ENCODE measurements at regions not wholly inside any gene's neighbourhood (a gene's known extent, or its start where the extent isn't known, plus 50 kb on each side); places are given as distances from the start of the nearest gene placed in this dataset.

DNA sequence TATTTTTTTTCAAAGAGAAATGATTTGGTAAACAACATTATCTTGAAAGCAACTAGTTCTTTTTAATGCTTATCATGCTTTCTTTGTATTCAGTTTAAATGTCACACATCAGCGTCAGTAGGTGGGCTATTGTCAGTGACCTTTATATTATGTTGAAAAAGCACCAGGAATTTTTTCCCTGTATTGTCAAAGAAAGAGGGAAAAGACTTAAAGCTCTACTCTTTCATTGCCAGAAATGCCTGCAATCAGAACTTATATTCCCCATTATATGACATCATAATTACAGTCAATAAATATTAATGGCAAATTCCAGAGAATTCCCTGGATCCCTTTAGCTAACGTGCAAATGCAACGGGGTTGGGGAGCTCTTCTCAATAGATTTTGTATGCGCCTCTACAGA, 353.9 kb downstream of the CDH2 start:
- POLR2A ChIA-PET = no interaction called here
- H3K4me3 Mint-ChIP-seq = no peak overlapping the region
- H3K4me1 Mint-ChIP-seq = no peaks in the 10 kb centered on the region
- DNase-seq (no peak), ATAC-seq (no peak)
- H3K9me3 Mint-ChIP-seq = peaks cover 0 to 39% (median 12%) of the 10 kb centered on the region in 9 donors
- H3K27ac Mint-ChIP-seq = no peak overlapping the region
- H3K36me3 Mint-ChIP-seq = no peaks in the 10 kb centered on the region
- no peaks in the 10 kb centered on the region for H3K27me3 Mint-ChIP-seq

DNA sequence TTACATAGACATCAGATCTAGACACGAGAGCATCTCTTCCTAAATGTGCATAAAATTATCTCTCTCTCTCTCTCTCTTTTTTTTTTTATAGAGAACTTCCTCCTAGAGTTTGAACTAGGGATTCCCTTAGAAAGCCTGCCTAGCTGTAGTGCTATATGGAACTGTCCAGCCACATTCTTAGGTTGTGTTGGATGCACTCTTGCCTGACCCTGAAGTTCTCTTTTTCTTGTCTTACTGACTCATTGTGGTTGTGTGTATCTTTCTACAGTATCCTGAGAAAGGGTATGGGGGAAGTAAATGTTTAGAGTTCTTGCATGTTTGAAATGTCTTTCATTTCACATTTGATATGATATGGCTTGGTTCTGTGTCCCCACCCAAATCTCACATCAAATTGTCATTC, 368.2 kb downstream of the CDH2 start:
- DNase-seq (no peak), ATAC-seq (no peak)
- Mint-ChIP-seq H3K4me3 (no peak overlapping the region), H3K27me3 (no peaks in the 10 kb centered on the region), H3K36me3 (no peaks in the 10 kb centered on the region), H3K9me3 (peaks cover 0 to 23% (median 3%) of the 10 kb centered on the region in 9 donors), H3K27ac (no peak overlapping the region), H3K4me1 (no peaks in the 10 kb centered on the region)
- POLR2A ChIA-PET = no interaction called here

DNA sequence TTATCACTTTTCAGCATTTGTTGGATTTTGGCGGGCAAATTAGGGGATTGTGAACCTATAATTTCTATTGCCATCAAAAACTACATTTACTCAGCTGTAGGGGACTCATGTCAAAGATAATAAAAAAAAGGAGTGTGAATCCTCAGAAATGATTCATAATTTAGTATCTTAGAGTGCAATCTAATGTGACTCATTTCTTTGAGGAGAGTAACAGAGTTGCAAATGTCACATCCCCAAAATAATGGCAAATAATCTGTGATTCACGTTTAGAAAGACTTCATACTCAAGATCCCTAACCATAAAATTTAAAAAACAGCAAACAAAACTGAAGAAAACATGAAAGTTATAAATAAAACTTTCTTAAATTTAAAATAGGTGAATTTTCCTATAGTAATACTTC, 373.0 kb downstream of the CDH2 start:
- no peak for ATAC-seq
- Mint-ChIP-seq H3K27me3 (no peaks in the 10 kb centered on the region), H3K27ac (no peak overlapping the region), H3K36me3 (no peaks in the 10 kb centered on the region), H3K4me3 (no peak overlapping the region), H3K4me1 (no peaks in the 10 kb centered on the region), H3K9me3 (peaks cover 0 to 30% (median 3%) of the 10 kb centered on the region in 9 donors)
- no peak for DNase-seq
- POLR2A ChIA-PET = no interaction called here

DNA sequence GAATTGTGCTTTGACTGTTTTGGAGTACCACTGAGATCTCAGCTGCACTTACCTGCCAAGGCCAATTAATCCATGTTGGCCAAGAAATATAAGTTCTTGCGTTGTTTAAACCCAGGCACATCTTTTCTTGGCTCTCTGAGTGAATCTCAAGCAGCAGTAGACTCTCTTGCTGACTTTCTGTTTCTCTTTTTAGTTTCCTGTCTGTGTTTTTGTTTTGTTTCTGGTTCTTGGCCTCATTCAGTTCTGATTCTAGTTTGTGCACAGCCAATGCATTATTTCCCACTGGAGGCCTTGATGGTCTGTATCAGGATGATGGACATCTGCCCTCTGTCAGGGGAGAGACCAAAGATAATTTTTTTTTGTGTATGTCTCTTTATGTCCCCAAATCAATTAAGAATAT, 379.4 kb downstream of the CDH2 start:
- H3K9me3 Mint-ChIP-seq = peaks cover 0 to 13% (median 4%) of the 10 kb centered on the region in 9 donors
- DNase-seq (no peak), ATAC-seq (no peak)
- H3K27me3 Mint-ChIP-seq = no peaks in the 10 kb centered on the region
- no peak overlapping the region for H3K27ac Mint-ChIP-seq
- H3K4me3 Mint-ChIP-seq = no peak overlapping the region
- H3K4me1 Mint-ChIP-seq = no peaks in the 10 kb centered on the region
- POLR2A ChIA-PET = no interaction called here
- H3K36me3 Mint-ChIP-seq = no peaks in the 10 kb centered on the region

DNA sequence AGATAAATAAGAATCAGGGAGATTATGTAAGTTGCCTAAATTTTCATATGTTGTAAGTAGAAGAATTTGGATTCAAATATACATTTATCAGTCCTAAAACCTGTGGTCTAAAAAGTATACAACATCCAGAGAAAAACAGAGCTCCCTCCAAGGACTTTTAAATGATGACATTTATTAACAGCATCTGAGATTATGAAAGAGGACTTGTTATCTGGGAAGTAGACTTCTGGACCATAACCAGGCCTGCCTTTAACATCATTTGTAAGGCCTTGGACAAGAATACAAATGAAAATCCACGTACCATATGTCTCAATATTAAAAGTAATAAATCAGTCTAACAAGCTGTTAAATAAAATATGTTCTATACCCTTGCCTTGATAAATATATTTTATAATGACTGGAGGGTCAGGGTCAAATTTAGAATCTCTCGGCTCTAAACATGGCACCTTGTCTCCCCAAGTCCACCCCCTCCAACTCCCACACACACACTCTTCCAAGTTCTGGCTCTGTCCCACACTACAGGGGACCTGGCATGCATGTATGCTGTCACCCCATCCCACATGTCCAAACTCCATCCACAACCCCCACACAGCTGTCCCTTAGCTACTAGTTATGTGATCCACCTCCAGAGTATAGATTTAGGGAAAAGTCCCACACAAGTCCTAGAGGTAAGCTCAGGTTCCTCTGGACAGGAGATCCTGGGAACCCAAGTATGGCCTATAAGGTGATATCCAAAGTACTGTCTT, 382.6 kb downstream of the CDH2 start:
- POLR2A ChIA-PET = no interaction called here
- DNase-seq = no peak
- Mint-ChIP-seq H3K4me3 (no peak overlapping the region), H3K27ac (no peak overlapping the region), H3K9me3 (peaks cover 0 to 14% (median under 1%) of the 10 kb centered on the region in 9 donors), H3K27me3 (no peaks in the 10 kb centered on the region), H3K4me1 (no peaks in the 10 kb centered on the region), H3K36me3 (no peaks in the 10 kb centered on the region)
- ATAC-seq = no peak

DNA sequence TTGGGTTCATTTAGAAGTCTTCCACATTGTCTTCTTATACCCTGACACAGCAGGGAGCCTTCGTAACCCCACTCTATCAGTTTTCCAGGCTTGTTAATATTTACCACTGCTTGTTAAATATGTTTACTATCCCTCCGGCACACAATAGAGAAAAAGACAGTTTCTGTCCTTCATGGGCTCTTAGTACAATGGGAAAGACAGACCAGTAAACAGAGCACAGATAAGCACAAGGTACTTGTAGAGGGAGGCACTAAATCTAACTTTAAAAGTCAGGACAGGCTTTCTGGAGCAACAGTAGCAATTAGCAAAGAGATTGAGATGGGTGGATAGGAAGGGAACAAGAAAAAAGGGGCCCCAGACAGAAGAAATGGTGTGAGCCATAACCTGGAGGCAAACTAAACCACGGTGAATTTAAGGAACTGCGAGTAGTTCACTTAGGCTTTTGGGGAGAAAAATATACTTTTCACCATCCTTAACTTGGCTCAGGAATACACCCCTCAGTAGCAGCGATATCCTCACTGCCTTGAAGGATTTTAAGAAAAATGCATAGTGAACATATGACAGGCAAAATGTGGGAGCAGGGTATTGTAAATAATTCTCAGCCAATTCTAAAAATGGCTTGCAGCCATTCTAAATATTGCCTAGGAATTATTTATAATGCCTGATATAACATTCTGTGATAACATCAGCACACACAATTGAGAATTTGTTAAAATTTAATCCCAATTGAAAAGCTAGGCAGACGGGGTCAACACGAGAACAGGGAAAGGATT, 383.7 kb downstream of the CDH2 start:
- DNase-seq (no peak), ATAC-seq (no peak)
- no peak overlapping the region for H3K27ac Mint-ChIP-seq
- no peaks in the 10 kb centered on the region for H3K4me1 Mint-ChIP-seq
- POLR2A ChIA-PET = no interaction called here
- H3K36me3 Mint-ChIP-seq = no peaks in the 10 kb centered on the region
- H3K4me3 Mint-ChIP-seq = no peak overlapping the region
- no peaks in the 10 kb centered on the region for H3K27me3 Mint-ChIP-seq
- peaks cover 0 to 11% (median 0%) of the 10 kb centered on the region in 9 donors for H3K9me3 Mint-ChIP-seq

DNA sequence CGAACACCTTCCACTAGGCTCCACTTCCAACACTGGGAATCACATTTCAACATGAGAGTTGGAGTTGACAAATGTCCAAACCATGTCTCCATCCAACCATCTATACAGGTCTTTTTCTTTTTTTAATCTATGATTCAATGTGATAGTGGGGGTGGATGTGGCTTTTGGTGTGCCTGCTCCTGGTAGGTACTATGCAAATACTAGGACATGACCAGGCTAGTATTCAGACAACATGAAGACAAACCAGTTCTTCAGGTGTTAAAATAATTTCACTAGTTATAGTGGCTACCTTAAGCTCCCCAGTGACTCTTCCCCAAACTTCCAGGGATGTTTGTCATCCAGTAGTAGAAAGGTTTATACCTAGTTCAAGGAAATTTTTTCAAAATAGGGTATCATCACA, 387.5 kb downstream of the CDH2 start:
- DNase-seq (no peak), ATAC-seq (no peak)
- Mint-ChIP-seq H3K27ac (no peak overlapping the region), H3K9me3 (peaks cover 0 to 38% (median 2%) of the 10 kb centered on the region in 9 donors), H3K4me1 (no peaks in the 10 kb centered on the region), H3K27me3 (peaks cover 0 to 4% (median 0%) of the 10 kb centered on the region in 5 donors), H3K36me3 (no peaks in the 10 kb centered on the region), H3K4me3 (no peak overlapping the region)
- POLR2A ChIA-PET = no interaction called here

DNA sequence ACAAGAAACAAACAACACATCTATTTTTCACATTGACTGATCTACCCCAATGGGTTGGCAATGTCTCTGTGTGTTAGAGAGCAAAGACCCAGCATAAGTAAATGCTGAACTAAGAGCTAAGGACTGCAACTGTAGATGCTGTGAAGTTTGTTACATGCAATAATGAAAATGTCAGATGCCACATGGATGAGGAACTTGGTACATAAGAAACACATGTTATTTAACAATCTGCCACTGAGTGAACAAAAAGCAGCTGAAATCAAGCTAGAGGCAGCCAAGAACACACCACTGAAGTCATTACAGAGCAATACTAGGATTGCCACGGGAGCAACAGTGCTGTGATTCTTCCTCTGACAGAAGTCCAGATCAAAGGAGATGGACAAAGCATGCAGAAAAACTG, 389.4 kb downstream of the CDH2 start:
- H3K27me3 Mint-ChIP-seq = peaks cover 0 to 4% (median 0%) of the 10 kb centered on the region in 5 donors
- ATAC-seq = no peak
- H3K27ac Mint-ChIP-seq = no peak overlapping the region

DNA sequence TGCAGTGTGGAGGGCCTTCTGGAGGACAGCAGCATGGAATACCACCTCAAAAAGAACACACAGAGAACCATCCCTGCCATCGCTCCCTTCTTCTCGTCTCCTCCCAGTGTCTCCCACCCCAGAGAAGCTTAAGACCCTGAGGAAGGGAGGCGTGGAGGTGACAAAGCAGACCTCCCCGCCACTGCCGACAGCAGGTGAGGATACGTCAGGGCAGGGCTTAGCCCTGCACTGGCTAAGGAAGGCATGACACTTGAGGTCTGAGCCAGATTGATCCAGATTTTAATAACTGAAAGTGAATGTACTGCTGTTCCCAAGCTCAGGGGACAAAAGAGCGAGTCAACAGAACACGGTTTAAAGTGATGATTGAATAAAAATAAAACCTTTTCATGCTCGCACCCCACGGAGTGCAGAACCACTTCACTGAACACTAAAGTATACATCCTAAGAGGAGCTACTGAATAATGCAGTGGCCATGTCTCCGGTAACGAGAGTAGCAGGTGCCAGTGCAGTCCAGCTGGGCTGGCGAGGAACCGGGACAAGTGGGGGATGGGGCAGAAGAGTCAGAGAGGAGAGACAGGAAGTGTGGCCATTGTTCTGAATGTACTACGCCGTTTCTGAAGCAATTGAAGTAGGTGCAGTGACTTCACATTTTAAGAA, 391.0 kb downstream of the CDH2 start:
- H3K4me3 Mint-ChIP-seq = no peak overlapping the region
- DNase-seq (no peak), ATAC-seq (no peak)
- peaks cover 0 to 39% (median 4%) of the 10 kb centered on the region in 9 donors for H3K9me3 Mint-ChIP-seq
- no peak overlapping the region for H3K27ac Mint-ChIP-seq
- no peaks in the 10 kb centered on the region for H3K4me1 Mint-ChIP-seq
- no peaks in the 10 kb centered on the region for H3K36me3 Mint-ChIP-seq
- peaks cover 0 to 4% (median 0%) of the 10 kb centered on the region in 5 donors for H3K27me3 Mint-ChIP-seq
- POLR2A ChIA-PET = no interaction called here

More for the DNA sequence above, 389.4 kb downstream of the CDH2 start:
- POLR2A ChIA-PET = no interaction called here
- H3K4me1 Mint-ChIP-seq = no peaks in the 10 kb centered on the region
- no peak overlapping the region for H3K4me3 Mint-ChIP-seq
- peaks cover 0 to 39% (median 4%) of the 10 kb centered on the region in 9 donors for H3K9me3 Mint-ChIP-seq
- no peaks in the 10 kb centered on the region for H3K36me3 Mint-ChIP-seq
- no peak for DNase-seq

DNA sequence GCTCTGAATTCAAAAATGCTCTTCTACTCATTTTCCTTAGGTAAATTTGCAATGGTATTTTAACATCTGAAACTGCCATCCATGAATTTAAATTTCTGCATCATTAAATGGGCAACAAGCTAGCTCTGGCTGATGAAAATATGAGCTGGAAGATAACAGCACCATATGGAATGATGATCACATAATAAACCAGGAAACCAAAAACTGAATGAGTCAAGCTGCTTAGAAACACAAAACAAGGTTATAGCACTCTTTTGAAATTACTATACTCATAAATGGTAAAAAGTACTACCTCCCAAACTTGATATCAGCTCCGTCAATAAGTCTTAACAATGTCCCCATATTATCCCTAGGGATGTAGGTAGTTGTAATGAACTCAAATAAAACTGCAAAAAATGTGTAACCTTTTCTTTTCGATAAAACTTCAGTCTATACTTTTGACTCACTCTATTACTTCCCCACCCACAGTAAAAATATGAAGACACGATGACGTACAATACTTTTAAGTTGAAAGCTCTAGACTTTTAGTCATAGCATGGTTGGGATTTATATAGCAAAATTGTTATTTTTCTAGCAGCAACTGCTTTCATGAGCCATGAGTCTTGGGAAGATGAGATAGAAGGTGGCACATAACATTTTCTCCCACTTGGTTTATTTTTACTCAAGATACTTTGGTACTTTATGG, 396.7 kb downstream of the CDH2 start:
- POLR2A ChIA-PET = no interaction called here
- H3K9me3 Mint-ChIP-seq = peaks cover 0 to 19% (median 3%) of the 10 kb centered on the region in 9 donors
- ATAC-seq (no peak), DNase-seq (no peak)
- no peaks in the 10 kb centered on the region for H3K4me1 Mint-ChIP-seq
- H3K36me3 Mint-ChIP-seq = no peaks in the 10 kb centered on the region
- no peak overlapping the region for H3K27ac Mint-ChIP-seq
- H3K4me3 Mint-ChIP-seq = no peak overlapping the region
- no peaks in the 10 kb centered on the region for H3K27me3 Mint-ChIP-seq

DNA sequence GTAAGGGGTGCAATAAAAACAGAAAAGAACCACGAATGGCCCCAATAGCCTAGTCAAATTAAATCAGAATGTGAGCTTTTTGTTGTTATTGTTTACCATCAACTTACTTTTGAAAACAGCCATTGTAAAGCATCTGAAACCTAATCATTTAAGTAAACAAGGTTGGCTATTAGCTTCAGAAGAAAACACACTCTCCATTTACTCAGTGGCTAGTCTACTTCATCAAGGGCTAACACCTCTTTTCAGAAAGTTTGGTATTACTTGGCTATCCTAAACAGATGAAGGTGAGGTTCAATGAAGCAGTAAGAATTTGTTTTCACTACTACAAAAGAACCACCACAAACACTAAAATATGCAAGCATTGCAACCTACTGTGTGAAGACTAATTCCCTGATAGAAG, 398.0 kb downstream of the CDH2 start:
- DNase-seq = no peak
- Mint-ChIP-seq H3K27ac (no peak overlapping the region), H3K27me3 (no peaks in the 10 kb centered on the region), H3K36me3 (no peaks in the 10 kb centered on the region), H3K4me3 (no peak overlapping the region), H3K4me1 (no peaks in the 10 kb centered on the region), H3K9me3 (peaks cover 0 to 10% (median 4%) of the 10 kb centered on the region in 9 donors)
- POLR2A ChIA-PET = no interaction called here
- no peak for ATAC-seq

DNA sequence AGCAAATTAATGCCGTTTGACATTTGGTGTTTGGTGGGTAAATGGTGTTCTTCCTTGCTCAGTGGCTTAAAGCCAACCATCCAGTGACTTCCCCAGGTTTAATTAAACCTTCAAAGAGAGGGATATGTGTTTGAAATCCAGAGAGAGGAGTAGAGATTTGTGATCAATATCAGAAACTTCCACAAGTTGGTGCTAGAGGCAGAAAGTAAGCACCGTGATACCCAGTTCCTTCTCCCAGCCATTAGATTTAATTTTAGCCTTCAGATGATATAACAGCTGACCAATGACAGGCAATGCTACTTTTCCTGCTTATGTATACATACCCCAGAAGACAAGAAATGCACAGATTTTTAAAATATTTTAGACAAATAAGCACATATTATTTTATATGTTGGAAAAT, 398.5 kb downstream of the CDH2 start:
- H3K4me1 Mint-ChIP-seq = no peaks in the 10 kb centered on the region
- DNase-seq (no peak), ATAC-seq (no peak)

DNA sequence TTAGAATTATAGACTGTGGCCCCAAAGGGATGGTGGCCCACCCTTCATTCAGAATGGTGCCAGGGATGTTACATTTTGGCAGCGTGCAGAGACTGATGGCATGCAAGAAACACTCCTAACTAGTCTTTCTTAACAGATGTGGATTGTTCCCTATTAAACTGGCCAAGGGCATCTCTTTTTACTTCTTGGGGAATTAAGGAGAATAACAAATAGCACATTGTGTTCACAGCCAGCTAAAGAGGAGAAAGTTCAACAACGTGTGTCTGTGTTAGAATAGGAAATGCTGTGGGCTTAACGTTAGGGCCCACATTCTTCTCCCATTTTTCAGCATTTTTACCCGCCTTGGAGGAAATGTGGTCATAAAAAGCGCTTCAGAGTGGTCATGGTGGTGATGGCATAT, 404.8 kb downstream of the CDH2 start:
- ATAC-seq = no peak
- peaks cover 0 to 17% (median 4%) of the 10 kb centered on the region in 9 donors for H3K9me3 Mint-ChIP-seq
- no peaks in the 10 kb centered on the region for H3K36me3 Mint-ChIP-seq
- H3K4me3 Mint-ChIP-seq = no peak overlapping the region
- POLR2A ChIA-PET = no interaction called here
- no peaks in the 10 kb centered on the region for H3K27me3 Mint-ChIP-seq
- H3K4me1 Mint-ChIP-seq = no peaks in the 10 kb centered on the region
- DNase-seq = no peak
- no peak overlapping the region for H3K27ac Mint-ChIP-seq

More for the DNA sequence above, 398.5 kb downstream of the CDH2 start:
- Mint-ChIP-seq H3K36me3 (no peaks in the 10 kb centered on the region), H3K27me3 (no peaks in the 10 kb centered on the region), H3K27ac (no peak overlapping the region), H3K4me3 (no peak overlapping the region), H3K9me3 (peaks cover 0 to 11% (median 4%) of the 10 kb centered on the region in 9 donors)
- POLR2A ChIA-PET = no interaction called here
